ENCODE measurements at regions not wholly inside any gene's neighbourhood (a gene's known extent, or its start where the extent isn't known, plus 50 kb on each side); places are given as distances from the start of the nearest gene placed in this dataset.
"Not testable (repeated sequence)": the region's sequence is repeated elsewhere in the genome, so short reads cannot be mapped to it uniquely, and the experiment has no call there.

DNA sequence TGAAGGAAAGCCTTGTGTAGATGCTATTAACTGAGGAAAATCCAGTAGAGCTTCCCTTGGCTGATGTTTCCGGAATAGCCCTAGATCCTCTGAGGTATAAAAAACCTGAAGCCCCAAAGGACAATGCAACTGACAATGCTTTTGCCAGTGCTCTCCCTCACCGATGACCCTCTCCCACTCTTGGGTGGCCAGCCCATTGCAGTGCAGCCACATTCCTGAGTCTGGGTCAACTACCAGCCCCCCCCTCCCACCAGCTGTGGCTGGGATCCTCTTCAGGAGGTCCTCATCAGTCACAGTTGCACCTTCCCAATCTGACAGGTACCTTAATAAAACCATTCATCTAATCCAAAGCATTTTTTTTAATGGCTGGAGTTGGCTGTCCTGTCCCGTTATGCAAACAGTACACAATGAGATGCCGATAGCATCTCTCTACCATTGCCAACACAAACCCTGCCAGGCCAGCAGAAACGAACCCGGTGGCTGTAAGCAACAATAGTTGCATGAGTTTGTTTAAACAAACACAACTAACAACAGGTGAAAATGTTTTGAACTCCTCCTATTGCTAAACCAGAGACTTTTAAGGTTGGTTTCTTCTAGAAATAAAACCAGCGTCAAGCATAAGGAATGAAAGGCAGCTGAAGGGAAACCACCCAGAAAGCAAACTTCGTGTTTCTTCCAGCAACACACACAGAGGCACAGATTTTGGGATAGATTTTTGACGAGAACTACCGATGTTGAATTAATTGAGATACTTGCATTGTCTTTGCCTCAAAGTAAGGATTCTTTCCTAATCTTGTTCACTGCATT, 128.3 kb upstream of the ARHGEF3 start:
- DNase-seq (ENCODE audit: extremely low read depth, insufficient read length) = no peak
- no peaks in the 10 kb centered on the region; the same call in 1 of the 2 replicates for H3K27me3 ChIP-seq (replicated peaks; ENCODE audit: control insufficient read depth, insufficient read depth, low read length)
- H3K36me3 ChIP-seq (ENCODE audit: control insufficient read depth, insufficient read depth, low read length) = no peaks in the 10 kb centered on the region
- no peak overlapping the region for H3K4me3 ChIP-seq (replicated peaks; ENCODE audit: low read depth, low read length)
- TF ChIP-seq, protein P1, sequence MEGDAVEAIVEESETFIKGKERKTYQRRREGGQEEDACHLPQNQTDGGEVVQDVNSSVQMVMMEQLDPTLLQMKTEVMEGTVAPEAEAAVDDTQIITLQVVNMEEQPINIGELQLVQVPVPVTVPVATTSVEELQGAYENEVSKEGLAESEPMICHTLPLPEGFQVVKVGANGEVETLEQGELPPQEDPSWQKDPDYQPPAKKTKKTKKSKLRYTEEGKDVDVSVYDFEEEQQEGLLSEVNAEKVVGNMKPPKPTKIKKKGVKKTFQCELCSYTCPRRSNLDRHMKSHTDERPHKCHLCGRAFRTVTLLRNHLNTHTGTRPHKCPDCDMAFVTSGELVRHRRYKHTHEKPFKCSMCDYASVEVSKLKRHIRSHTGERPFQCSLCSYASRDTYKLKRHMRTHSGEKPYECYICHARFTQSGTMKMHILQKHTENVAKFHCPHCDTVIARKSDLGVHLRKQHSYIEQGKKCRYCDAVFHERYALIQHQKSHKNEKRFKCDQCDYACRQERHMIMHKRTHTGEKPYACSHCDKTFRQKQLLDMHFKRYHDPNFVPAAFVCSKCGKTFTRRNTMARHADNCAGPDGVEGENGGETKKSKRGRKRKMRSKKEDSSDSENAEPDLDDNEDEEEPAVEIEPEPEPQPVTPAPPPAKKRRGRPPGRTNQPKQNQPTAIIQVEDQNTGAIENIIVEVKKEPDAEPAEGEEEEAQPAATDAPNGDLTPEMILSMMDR (IDR thresholded peaks at IDR 0.05; ENCODE audit: insufficient read depth, low read length, poor library complexity, severe bottlenecking) = no peak

DNA sequence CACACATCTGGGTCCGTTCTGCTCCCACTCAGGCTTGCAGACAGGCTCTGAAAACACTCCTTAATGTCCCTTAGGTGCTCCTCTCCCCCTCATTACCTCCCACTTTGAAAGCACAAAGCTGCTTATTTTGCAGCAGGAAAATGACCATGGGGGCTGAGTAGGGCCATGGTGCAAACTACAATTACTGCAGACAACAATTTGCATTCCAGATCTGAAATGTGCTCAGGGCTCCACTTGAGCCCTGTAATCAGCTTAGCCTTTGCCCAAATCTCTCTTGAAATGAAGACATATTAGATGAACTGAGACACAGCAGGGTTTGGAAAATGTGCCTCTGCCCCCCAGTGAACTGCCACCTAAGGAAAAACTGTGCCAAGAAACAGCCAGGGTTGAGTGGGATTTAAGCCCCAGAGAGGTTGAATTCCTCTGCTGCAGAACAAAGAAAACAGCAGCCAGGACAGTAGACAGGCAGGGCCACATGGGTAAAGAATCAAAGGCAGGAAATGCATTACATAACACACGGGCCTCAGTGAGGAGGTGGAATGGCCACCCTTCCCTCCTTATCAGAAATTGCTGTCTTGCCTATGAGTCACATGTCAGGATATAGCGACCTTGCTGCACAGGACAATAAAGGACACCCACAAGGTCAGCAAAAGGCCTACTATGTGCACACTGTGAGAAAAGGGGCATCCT, 126.8 kb upstream of the ARHGEF3 start:
- DNase-seq (ENCODE audit: extremely low read depth, insufficient read length) = no peak
- no peaks in the 10 kb centered on the region; the same call in 1 of the 2 replicates for H3K27me3 ChIP-seq (replicated peaks; ENCODE audit: control insufficient read depth, insufficient read depth, low read length)
- TF ChIP-seq, protein P1 (IDR thresholded peaks at IDR 0.05; ENCODE audit: insufficient read depth, low read length, poor library complexity, severe bottlenecking) = no peak
- no peaks in the 10 kb centered on the region for H3K36me3 ChIP-seq (ENCODE audit: control insufficient read depth, insufficient read depth, low read length)
- H3K4me3 ChIP-seq (replicated peaks; ENCODE audit: low read depth, low read length) = no peak overlapping the region

- H3K27me3 ChIP-seq (replicated peaks; ENCODE audit: control insufficient read depth, insufficient read depth, low read length) = no peaks in the 10 kb centered on the region; the same call in 1 of the 2 replicates
- H3K36me3 ChIP-seq (ENCODE audit: control insufficient read depth, insufficient read depth, low read length) = no peaks in the 10 kb centered on the region
- TF ChIP-seq, protein P1 (IDR thresholded peaks at IDR 0.05; ENCODE audit: insufficient read depth, low read length, poor library complexity, severe bottlenecking) = no peak
- DNase-seq (ENCODE audit: extremely low read depth, insufficient read length) = no peak
- no peak overlapping the region for H3K4me3 ChIP-seq (replicated peaks; ENCODE audit: low read depth, low read length)
Observed at GRCh38 chr3:56927855-56928254, 126.1 kb upstream of the ARHGEF3 start.

DNA sequence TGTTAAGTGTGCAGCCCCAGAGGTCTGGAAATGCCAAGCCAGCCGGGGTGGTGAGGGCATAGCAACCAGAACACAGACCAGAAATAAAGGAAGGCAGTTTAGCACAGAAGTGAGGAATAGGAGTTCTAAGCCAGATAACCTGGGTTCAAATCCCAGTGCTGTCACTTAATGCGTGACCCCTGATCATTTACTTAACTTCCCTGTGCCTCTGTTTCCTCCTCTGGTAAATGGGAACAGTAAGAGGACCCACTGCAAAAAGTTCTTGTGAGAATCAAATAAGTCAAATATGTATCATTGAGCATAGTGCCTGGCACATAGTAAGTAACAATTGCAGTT, 125.2 kb upstream of the ARHGEF3 start:
- no peak overlapping the region for H3K4me3 ChIP-seq (replicated peaks; ENCODE audit: low read depth, low read length)
- TF ChIP-seq, protein P1 (IDR thresholded peaks at IDR 0.05; ENCODE audit: insufficient read depth, low read length, poor library complexity, severe bottlenecking) = no peak
- no peaks in the 10 kb centered on the region for H3K36me3 ChIP-seq (ENCODE audit: control insufficient read depth, insufficient read depth, low read length)
- H3K27me3 ChIP-seq (replicated peaks; ENCODE audit: control insufficient read depth, insufficient read depth, low read length) = no peaks in the 10 kb centered on the region; the same call in 1 of the 2 replicates
- no peak for DNase-seq (ENCODE audit: extremely low read depth, insufficient read length)

DNA sequence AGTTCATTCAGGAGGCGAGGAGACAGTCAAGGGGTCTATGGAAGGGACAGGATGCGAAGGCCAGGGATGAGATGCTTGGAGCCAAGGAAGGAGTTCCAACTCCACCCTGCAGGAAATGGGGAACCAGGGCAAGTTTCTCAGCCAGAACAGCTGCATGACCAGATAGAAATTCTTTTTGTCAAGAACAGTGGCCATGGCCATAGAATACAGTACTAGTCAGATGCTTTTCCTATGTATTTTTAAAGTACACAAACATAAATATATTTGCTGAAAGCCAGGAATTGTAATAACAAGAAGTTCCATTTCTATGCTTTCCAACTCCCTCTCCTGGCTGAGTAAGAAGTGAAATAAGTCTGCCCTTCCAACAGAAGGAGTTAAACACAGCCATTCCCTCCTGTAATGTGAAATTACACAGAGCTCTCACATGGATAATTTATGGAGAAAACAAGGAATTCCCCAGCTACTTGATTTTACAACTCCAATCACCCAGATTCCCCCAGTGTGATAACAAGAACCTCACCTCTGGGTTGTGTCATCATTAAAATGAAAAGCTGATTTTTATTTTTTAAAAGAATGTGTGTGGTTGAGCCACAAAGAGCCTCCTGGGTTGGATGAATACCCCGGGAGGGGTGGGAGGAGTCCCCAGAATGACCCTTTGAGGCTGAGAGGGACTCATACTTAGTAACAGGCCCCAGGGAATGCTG, 124.6 kb upstream of the ARHGEF3 start:
- TF ChIP-seq, protein P1 (IDR thresholded peaks at IDR 0.05; ENCODE audit: insufficient read depth, low read length, poor library complexity, severe bottlenecking) = no peak
- no peaks in the 10 kb centered on the region for H3K36me3 ChIP-seq (ENCODE audit: control insufficient read depth, insufficient read depth, low read length)
- no peak overlapping the region for H3K4me3 ChIP-seq (replicated peaks; ENCODE audit: low read depth, low read length)
- no peak for DNase-seq (ENCODE audit: extremely low read depth, insufficient read length)
- no peaks in the 10 kb centered on the region; the same call in 1 of the 2 replicates for H3K27me3 ChIP-seq (replicated peaks; ENCODE audit: control insufficient read depth, insufficient read depth, low read length)

DNA sequence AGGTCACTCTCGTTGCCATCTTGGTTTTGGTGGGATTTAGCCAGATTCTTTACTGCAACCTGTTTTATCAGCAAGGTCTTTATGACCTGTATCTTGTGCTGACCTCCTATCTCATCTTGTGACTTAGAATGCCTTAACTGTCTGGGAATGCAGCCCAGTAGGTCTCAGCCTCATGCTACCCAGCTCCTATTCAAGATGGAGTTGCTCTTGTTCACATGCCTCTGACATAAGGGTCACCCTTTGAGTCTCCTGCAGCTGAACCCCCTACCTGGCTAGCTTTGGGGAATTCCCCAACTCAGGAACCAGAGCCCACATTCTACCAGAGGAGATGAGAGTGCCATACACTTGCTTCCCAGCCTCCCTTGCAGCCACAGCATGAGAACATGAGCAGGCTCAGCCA, 123.0 kb upstream of the ARHGEF3 start:
- H3K36me3 ChIP-seq (ENCODE audit: control insufficient read depth, insufficient read depth, low read length); H3K27me3 ChIP-seq (replicated peaks; ENCODE audit: control insufficient read depth, insufficient read depth, low read length); DNase-seq (ENCODE audit: extremely low read depth, insufficient read length); H3K4me3 ChIP-seq (replicated peaks; ENCODE audit: low read depth, low read length): not testable (repeated sequence)
